Spleen (tissue), 3 donors: ENCODE measurements at regions not wholly inside any gene's neighbourhood (a gene's known extent, or its start where the extent isn't known, plus 50 kb on each side); places are given as distances from the start of the nearest gene placed in this dataset.

Experiments
- POLR2A ChIP-seq, 3 donors: fragments of 450-650 bp; IDR thresholded peaks; one replicate each; pipeline ENCODE4 v1.5.1; 2017; ENCODE audit warnings: antibody characterized with exemption in 3 of 3, mild to moderate bottlenecking in 1 of 3
- POLR2AphosphoS5 ChIP-seq, 3 donors: sonication (generic); formaldehyde crosslinking; IDR thresholded peaks; one replicate each; pipeline ENCODE4 v1.5.1; 2017; ENCODE audit warnings: antibody characterized with exemption in 3 of 3

- TF ChIP-seq POLR2A (IDR thresholded peaks at IDR 0.05) (no peak), POLR2AphosphoS5 (IDR thresholded peaks at IDR 0.05) (no peak)
Observed at GRCh38 chr4:3715855-3716630, 50.1 kb upstream of the ADRA2C start.
